OCI-LY7 (cell line): ENCODE measurements at regions not wholly inside any gene's neighbourhood (a gene's known extent, or its start where the extent isn't known, plus 50 kb on each side); places are given as distances from the start of the nearest gene placed in this dataset.

Source experiments
- BruUV-seq: library from RNA; stranded (reverse); fragments of 400-500 nt; replicated peaks from 2 replicates; lab custom pipeline; 2021; lab: Mats Ljungman, UMichigan
- CTCF ChIA-PET: fragments of 300-600 bp; sonication (Branson Sonifier 250); formaldehyde crosslinking; loops from one replicate; lab custom pipeline; 2022; ENCODE audit warnings: antibody characterized with exemption; ENCODE audit not compliant: unreplicated experiment; lab: Charles Lee
- POLR2A ChIA-PET: fragments of 300-600 bp; sonication (Branson Sonifier 250); formaldehyde crosslinking; loops from one replicate; lab custom pipeline; 2022; ENCODE audit warnings: antibody characterized with exemption; lab: Charles Lee
- DNase-seq: peaks from one replicate; pipeline ENCODE4 v3.0.0-alpha.2; 2015; ENCODE audit warnings: low spot score
- H2AFZ ChIP-seq: fragments of 200-600 bp; sonication (generic), shearing (Covaris generic); 2 replicates; pipeline ENCODE4 v1.6.1; 2014; ENCODE audit warnings: mild to moderate bottlenecking, antibody characterized with exemption, low read length, moderate library complexity
- H3K27ac ChIP-seq: fragments of 200-600 bp; sonication (generic); 2 replicates; pipeline ENCODE4 v1.5.1; 2014; ENCODE audit warnings: mixed run types, low read depth, mild to moderate bottlenecking, moderate library complexity, low read length, inconsistent platforms; ENCODE audit not compliant: poor library complexity, severe bottlenecking
- H3K36me3 ChIP-seq: fragments of 200-600 bp; sonication (generic); 2 replicates; pipeline ENCODE4 v1.6.1; 2014; ENCODE audit warnings: mild to moderate bottlenecking, antibody characterized with exemption, low read length, moderate library complexity, mixed read lengths; ENCODE audit not compliant: insufficient read depth
- H3K4me1 ChIP-seq: fragments of 200-600 bp; sonication (generic); 2 replicates; pipeline ENCODE4 v1.5.1; 2014; ENCODE audit warnings: mild to moderate bottlenecking, low read length; ENCODE audit not compliant: insufficient read depth, poor library complexity, severe bottlenecking
- H3K4me2 ChIP-seq: fragments of 200-600 bp; sonication (generic); 2 replicates; pipeline ENCODE4 v1.6.1; 2014; ENCODE audit warnings: mild to moderate bottlenecking, low read length
- H3K4me3 ChIP-seq: fragments of 200-600 bp; sonication (generic); 2 replicates; pipeline ENCODE4 v1.5.1; 2014; ENCODE audit warnings: mild to moderate bottlenecking, low read depth, low read length; ENCODE audit not compliant: poor library complexity, severe bottlenecking
- H3K79me2 ChIP-seq: fragments of 200-600 bp; sonication (generic); 2 replicates; pipeline ENCODE4 v1.6.1; 2016; ENCODE audit warnings: low read depth, mild to moderate bottlenecking, low read length, moderate library complexity, mixed read lengths; ENCODE audit not compliant: insufficient read depth
- H3K9me2 ChIP-seq: fragments of 200-600 bp; sonication (generic); 2 replicates; pipeline ENCODE4 v1.6.1; 2016; ENCODE audit warnings: mild to moderate bottlenecking, low read length, mixed read lengths; ENCODE audit not compliant: insufficient read depth
- H3K9me3 ChIP-seq: fragments of 200-600 bp; sonication (generic); 2 replicates; pipeline ENCODE4 v1.6.1; 2014; ENCODE audit warnings: mild to moderate bottlenecking, mixed run types, low read length, mixed read lengths
- H4K20me1 ChIP-seq: fragments of 200-600 bp; sonication (generic); 2 replicates; pipeline ENCODE4 v1.6.1; 2014; ENCODE audit warnings: mild to moderate bottlenecking, antibody characterized with exemption, low read length, moderate library complexity, mixed read lengths; ENCODE audit not compliant: insufficient read depth
- CTCF ChIP-seq: fragments of 200-600 bp; sonication (generic); conservative IDR thresholded peaks from 2 replicates; pipeline ENCODE4 v1.5.1; 2014; ENCODE audit warnings: mild to moderate bottlenecking, antibody characterized with exemption, low read length, moderate library complexity, mixed read lengths
- EZH2phosphoT487 ChIP-seq: fragments of 200-600 bp; sonication (generic); IDR thresholded peaks from 2 replicates; pipeline ENCODE4 v1.6.1; 2018; ENCODE audit warnings: low read depth, borderline replicate concordance, mild to moderate bottlenecking, mixed run types, antibody characterized with exemption, low read length, moderate library complexity, mixed read lengths
- intact Hi-C: fragments of 100-400 bp; cut with micrococcal nuclease; formaldehyde crosslinking; loops from one replicate; pipeline ENCODE4 v1.10.0; 2022; ENCODE audit not compliant: unreplicated experiment

- TF ChIP-seq CTCF: no peak
- no peak for TF ChIP-seq EZH2phosphoT487
- Histone ChIP-seq H2AFZ (no peak overlapping the region), H3K4me2 (no peak overlapping the region), H3K9me3 (no peaks in the 10 kb centered on the region), H3K79me2 (no peaks in the 10 kb centered on the region), H4K20me1 (no peaks in the 10 kb centered on the region), H3K27ac (no peak overlapping the region), H3K4me1 (no peaks in the 10 kb centered on the region), H3K9me2 (no peaks in the 10 kb centered on the region), H3K4me3 (no peak overlapping the region), H3K36me3 (no peaks in the 10 kb centered on the region)
- intact Hi-C loops: no loop called here
- ChIA-PET POLR2A (interaction anchor here (1.3 kb wide), 1 partner anchor 15 kb away, joined by 4 read pairs; no protein-coding TSS in a partner anchor), CTCF (no interaction called here)
- no TSS peak for BruUV-seq
- no peak for DNase-seq
Observed at GRCh38 chr2:18408638-18409037, 151.8 kb downstream of the RDH14 start.

DNA sequence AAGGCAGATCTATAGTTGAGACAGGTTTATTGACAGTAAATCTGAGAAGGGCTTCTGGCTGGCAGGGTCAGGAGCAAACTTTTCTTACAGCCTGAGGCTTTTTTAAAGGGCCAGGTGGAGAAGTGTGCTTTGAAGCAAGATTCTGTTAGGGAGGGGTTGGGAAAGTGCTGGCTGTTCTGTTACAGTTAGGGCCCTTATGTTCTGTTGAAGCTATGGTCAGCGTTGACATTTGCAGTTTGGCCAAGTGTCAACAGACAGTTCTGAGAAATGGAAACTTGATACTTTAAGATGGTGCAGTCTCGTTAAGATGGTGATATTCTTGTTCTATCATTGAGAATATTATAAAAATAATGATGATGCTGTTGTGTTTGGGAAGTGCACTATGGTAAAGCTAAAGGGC lies 154.2 kb downstream of the RDH14 start:
- intact Hi-C loops: no loop called here
- TF ChIP-seq EZH2phosphoT487 (no peak), CTCF (no peak)

DNA sequence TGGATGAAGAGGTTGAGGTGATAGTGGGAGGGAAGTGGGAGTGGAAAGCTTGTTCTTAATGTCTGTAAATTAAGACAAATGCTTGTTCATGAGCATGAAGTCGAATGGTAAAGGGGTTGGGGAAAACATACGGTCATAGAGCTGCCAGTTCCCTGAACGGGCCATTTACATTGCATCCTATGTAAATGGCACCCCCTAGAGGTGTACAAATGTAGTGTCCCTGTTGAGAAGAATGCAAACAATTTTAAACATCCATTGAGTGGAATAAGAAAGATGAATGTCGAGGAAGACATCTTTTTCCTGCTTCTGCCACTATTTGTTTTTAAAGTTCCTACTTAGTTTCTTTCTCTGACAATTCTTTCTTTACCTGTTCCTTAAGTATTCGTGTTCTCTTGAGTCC lies 155.7 kb downstream of the RDH14 start:
- peak; percentile 7 for DNase-seq
- no TSS peak for BruUV-seq
- Histone ChIP-seq H3K79me2 (no peaks in the 10 kb centered on the region), H4K20me1 (no peaks in the 10 kb centered on the region), H3K4me2 (no peak overlapping the region), H3K9me3 (no peaks in the 10 kb centered on the region), H3K27ac (no peak overlapping the region), H3K9me2 (no peaks in the 10 kb centered on the region), H3K4me3 (no peak overlapping the region), H3K36me3 (no peaks in the 10 kb centered on the region), H2AFZ (no peak overlapping the region), H3K4me1 (no peaks in the 10 kb centered on the region)
- ChIA-PET CTCF (no interaction called here), POLR2A (no interaction called here)
- TF ChIP-seq CTCF (peak; percentile 71), EZH2phosphoT487 (no peak)
- intact Hi-C loops: no loop called here

More for the DNA sequence above, 154.2 kb downstream of the RDH14 start:
- ChIA-PET POLR2A (no interaction called here), CTCF (no interaction called here)
- no peaks in the 10 kb centered on the region for H3K79me2 ChIP-seq
- no peaks in the 10 kb centered on the region for H4K20me1 ChIP-seq
- no peaks in the 10 kb centered on the region for H3K9me3 ChIP-seq
- H3K4me1 ChIP-seq: no peaks in the 10 kb centered on the region
- no peak overlapping the region for H3K27ac ChIP-seq
- H2AFZ ChIP-seq: no peak overlapping the region
- no peaks in the 10 kb centered on the region for H3K36me3 ChIP-seq
- BruUV-seq: no TSS peak
- H3K9me2 ChIP-seq: no peaks in the 10 kb centered on the region
- H3K4me2 ChIP-seq: no peak overlapping the region
- no peak overlapping the region for H3K4me3 ChIP-seq
- DNase-seq: no peak
